CD4-positive, alpha-beta T cell treated with Interleukin-21 for 1 hour (primary cell): ENCODE measurements at regions not wholly inside any gene's neighbourhood (a gene's known extent, or its start where the extent isn't known, plus 50 kb on each side); places are given as distances from the start of the nearest gene placed in this dataset.
A peak's percentile ranks its signal among the peaks of the same experiment; 100 is the strongest.

ENCODE experiments used
- DNase-seq: peaks from one replicate; pipeline ENCODE4 v3.0.0-alpha.2; 2020

GRCh38 chr6:169959136-169960002, 207.9 kb downstream of the ERMARD start:
- DNase-seq, result peak; percentile 57

DNA sequence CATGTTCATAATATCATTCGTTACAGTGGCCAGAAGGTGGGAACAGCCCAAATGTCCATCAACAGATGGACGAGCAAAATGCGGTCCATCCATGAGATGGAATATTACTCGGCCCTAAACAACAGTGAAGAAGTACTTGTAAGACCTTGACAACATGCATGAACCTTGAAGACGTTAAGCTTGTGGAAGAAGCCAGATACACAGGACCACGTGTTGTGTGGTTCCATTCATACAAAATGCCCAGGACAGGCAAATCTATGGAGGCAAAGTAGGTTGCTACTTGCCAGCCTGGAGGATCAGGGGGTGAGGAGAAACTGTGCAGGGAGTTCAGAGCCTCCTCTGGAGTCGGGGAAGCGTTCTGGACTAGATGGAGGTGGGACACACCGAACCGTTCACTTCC, 207.1 kb downstream of the ERMARD start:
- DNase-seq, result no peak

DNA sequence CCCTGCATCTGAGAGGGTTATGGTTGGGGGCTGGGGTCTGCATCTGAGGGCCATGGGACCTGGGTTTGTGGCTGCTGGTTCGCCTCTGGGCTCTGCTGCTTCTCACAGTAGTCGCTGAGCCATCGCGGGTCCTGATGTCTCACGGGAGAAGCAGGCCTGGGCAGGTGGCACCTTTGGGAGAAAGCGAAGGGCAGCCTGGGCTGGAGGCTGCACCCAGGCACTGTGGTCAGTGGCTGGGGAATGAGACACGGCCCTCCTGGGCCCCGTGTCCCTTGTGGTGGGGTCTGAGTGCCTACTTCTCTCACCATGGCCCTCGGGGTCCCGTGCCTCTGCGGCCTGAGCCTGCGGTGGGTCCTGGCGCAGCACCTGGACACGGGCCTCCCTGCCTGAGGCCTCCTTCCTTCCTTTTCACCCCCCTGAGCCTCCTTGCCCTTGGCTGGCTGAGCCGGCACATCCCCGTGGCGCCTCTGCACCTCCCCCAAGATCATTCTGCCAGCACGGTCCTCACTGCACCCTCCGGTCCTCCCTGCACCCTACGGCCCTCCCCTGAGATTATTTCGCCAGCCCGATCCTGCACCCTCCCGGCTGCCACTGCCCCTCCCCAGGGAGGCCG, 206.0 kb downstream of the ERMARD start:
- no peak for DNase-seq

- DNase-seq, result no peak
These were observed 205.2 kb downstream of the ERMARD start for GRCh38 chr6:169956580-169956979.

GRCh38 chr6:169955731-169956437, 204.5 kb downstream of the ERMARD start:
- no peak for DNase-seq

DNA sequence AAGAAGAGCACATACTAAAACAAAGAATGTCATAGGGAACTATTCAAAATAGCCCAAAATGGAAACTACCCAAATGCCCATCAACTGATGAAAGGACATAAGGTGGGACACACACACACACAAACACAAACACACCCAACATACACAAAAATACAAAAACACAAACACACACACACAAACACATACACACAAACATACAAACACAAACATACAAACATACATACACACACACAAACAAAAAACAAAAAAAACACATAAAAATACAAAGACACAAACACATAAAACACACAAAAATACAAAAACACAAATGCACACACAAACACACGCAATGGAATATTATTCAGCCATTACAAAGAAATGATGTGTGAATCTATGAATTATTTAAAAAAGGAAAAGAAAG, 203.6 kb downstream of the ERMARD start:
- no peak for DNase-seq

DNA sequence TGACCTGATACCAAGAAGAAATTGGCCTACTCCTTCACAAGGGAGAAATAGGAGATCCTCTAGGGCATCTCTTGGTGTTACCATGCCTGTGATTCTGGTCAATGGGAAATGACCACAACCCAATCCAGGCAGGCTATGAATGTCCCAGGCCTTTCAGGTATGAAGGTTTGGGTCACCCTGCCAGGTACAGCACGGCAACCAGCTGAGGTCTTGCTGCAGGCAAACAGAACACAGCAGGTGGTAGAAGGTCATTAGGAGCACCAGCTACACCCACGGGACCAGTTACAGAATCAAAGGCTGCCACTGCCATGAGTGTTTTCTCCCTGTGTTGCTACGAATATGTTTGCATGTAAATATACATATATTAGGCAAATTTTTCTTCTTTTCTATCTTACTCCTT, 202.3 kb downstream of the ERMARD start:
- DNase-seq, result no peak

DNA sequence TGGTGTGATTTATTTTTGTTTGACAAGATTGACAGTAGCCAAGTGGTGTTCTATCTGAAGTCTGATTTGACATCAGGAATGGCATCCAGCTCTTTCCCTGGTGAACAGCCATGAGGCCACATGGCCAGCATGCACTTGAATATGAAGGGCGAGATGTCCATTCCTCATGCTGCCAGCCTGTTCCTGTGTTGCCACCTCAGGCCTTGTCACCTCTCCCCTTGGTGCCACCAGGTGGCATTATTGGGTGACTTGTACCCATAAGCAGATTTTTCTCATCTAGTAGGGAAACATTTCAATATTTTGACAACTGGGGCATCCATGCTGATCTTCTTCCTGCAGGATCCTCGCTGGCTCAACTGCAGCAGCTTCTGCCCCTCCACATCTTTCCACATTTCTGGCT, 199.1 kb downstream of the ERMARD start:
- DNase-seq, result peak; percentile 45

GRCh38 chr6:169949511-169950097, 198.2 kb downstream of the ERMARD start:
- no peak for DNase-seq

DNA sequence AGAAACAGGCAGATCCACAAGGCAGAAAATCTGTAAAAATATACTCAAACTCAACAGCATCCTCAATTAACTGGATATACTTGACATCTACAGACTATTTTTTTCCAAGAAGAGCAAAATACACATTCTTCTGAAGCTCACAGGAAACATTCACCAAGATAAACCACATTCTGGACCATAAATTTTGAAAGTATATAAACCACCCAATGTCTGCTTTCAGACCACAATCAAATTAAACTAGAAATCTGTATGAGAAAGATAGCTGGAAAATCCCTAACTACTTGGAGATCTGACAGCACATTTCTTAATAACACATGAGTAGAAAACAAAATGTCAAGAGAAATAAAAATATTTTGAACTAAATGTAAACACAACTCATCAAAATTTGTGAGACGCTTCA, 195.5 kb downstream of the ERMARD start:
- DNase-seq, result no peak

DNA sequence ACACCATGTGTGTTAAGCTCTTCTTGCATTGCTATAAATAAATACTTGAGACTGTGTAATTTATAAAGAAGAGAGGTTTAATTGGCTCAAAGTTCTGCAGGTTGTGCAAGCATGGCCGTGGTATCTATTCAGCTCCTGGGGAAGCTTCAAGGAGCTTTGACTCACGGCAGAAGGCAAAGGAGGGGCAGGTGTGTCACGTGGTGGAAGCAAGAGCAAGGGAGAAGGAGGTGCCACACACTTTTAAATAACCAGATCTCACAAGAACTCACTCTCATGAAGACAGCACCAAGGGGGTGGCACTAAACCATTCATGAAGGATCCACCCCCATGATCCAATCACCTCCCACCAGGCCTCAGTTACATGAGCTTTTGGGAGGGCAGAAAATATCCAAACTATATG, 193.7 kb downstream of the ERMARD start:
- no peak for DNase-seq

DNA sequence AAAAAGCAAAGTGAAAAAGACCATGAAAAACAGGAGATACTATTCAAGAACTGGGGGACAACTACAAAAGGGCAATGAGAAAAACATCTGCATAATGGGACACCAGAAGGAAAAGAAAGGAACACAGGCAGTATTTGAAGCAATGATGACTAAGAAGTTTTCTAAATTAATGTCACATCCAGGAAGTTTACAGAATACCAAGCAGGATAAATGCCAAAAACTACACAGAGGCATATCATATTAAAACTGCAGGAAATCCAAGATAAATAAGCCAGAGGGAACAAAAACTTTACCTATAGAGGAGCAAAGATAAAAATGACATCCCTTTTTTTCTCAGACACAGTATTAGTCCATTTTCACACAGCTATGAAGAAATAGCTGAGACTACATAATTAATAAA, 193.0 kb downstream of the ERMARD start:
- DNase-seq, result no peak

DNA sequence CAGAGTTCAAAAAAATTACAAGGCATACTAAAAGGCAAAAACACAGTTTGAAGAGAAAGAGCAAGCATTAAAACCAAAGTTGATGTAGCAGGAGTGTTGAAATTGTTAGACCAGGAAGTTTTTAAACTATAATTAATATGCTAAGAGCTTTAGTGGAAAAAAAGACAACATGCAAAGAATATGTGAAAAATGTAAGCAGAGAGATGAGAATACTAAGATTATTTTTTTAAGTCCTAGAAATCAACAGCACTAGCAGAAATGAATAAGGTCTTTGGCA, 192.6 kb downstream of the ERMARD start:
- no peak for DNase-seq

DNA sequence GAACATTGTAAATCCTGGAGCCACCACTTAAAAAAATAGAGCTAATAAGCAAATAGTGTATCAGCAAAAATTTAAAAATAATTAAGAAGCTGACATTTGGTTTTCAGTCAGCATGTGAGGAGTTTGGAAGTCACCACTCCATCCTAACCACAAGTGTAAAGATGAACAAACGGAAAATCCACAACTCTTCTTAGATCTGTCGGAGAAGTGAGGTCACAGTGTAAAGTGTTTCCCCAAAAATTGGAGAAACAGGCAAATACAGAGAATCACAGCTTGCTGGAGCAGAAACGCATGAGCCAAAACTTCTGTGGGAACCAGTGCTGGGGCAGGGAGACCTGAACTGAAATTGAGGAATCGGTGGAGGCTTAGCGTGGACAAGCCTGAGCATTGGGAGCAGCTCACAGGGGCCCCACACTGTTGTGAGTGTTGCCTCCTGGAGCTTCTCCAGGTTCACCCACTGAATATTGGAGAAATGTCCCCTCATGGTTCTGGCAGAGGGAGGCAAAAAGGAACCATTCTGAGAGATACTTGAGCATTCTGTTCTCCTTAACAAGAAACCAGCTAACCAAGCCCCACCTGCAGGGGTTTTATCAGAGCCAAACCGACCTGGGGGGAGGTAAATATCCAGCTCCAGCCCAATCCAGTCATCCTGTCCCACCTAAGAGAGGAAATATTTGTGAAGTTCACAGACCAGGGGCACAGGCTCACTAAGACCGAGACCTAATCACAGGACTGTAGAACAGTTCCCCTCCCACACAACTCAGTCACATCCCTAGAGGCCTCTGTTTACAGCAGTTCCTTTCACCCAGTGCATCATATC, 192.0 kb downstream of the ERMARD start:
- no peak for DNase-seq

- no peak for DNase-seq
These were observed 190.8 kb downstream of the ERMARD start for GRCh38 chr6:169942173-169942572.

DNA sequence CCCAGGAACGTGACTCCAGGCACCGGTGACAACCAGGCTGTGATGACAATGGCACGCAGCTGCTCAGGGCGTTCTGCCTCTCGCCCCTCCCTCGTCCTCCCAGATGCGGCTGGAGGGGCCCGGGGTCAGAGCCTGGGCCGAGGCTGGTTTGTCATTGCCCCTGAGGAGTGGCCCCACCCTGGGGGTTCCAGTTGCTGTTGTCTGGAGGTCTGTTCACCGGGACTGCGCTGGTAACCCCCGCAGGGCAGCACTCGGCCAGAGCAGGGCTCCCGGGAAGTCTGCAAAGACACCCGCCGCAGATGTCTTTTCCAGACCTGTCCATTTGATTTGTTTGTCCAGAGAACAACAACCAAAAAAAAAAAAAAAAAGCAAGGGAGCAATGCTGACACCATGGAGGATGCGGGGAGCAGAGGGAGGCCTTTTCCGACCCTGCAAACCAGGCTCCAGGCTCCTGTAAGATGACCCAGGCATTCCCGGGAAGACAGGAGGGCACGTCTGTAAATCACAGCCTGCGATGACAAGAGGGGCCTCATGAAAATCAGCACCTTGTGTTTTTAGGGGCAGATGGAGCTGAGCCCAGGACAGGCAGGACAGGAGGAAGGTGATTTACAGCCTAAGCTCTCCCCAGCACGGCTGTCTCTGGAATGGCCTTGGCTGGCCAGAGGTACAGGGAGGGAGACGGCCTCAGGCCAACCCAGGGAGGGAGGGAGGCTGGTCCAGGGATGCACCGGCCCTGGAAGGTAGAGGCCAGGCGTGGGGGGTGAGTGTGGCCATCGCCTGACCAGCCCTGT, 189.3 kb downstream of the ERMARD start:
- no peak for DNase-seq

DNA sequence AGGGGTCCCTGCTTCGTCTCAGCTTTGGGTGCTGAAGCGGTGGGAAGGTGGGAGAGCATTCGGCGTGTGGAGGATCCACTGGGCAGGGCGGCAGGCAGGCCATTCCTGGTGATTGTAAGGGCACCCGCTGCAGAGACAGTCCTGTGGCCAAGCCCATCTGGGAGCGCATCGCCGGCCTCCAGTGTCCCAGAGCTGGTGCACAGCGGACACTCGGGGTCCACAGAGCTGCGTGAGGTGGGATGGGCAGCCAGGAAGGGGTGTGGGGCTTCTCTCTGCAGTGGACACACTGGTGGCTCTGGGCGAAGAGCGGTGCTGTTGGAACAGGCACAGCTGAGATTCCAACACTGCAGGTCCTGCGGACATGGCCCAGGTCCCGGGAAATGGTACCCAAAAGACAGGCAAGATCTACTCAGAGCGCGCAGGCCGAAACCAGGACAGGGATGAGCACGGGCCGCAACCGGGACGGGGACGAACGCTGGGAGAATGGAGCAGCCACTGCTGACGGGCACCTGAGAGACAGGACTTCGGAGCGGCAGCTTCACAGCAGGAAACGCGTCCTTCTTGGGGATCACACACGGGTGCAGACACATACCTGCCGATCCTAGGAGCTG, 188.2 kb downstream of the ERMARD start:
- DNase-seq, result no peak

- no peak for DNase-seq
These were observed 187.3 kb downstream of the ERMARD start for GRCh38 chr6:169938731-169939130.

DNA sequence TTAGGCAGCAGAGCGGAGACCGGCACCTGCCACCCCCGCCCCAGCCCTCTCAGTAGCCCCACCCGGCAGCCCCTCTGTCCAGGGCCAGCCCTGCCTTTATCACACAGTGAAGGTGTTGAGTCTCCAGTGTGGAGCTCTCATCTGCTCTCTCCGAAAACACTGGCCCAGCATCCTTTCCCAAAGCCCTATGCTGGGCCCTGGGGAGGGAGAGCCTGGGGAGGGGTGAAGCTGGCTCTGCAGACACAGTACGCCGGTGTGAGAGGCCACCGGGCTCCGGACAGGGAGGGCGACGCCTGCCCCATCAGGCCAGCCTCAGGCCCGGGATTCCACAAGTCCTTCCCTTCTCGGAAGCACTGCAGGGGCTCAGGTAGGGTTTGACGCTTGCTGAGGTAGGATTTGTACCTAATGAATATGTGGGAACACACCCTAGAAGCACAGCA, 186.9 kb downstream of the ERMARD start:
- no peak for DNase-seq

GRCh38 chr6:169937389-169938261, 186.2 kb downstream of the ERMARD start:
- no peak for DNase-seq
